GM23338 (cell line): ENCODE measurements at regions not wholly inside any gene's neighbourhood (a gene's known extent, or its start where the extent isn't known, plus 50 kb on each side); places are given as distances from the start of the nearest gene placed in this dataset.

Source experiments
- ATAC-seq: fragments of 200-7000 bp; cut with Tn5 transposase; 3 replicates; pipeline ENCODE4 v1.9.1; 2020
- DNase-seq: peaks from one replicate; pipeline ENCODE4 v3.0.0-alpha.2; 2015; ENCODE audit warnings: low spot score
- H2AFZ ChIP-seq: fragments of 200-600 bp; sonication (generic); 2 replicates; pipeline ENCODE4 v1.8.0; 2016; ENCODE audit warnings: antibody characterized with exemption, mild to moderate bottlenecking, moderate library complexity
- H3F3A ChIP-seq: fragments of 200-600 bp; sonication (generic); replicated peaks from 2 replicates; pipeline ENCODE4 v1.8.0; 2017; ENCODE audit warnings: antibody characterized with exemption, mixed run types, low read depth
- H3K27ac ChIP-seq: fragments of 200-600 bp; sonication (generic); 2 replicates; pipeline ENCODE4 v1.6.1; 2016; ENCODE audit warnings: low read depth
- H3K27me3 ChIP-seq: fragments of 200-600 bp; sonication (generic); 2 replicates; pipeline ENCODE4 v1.8.0; 2016; ENCODE audit warnings: mild to moderate bottlenecking, mixed run types, moderate library complexity; ENCODE audit not compliant: insufficient read depth
- H3K36me3 ChIP-seq: fragments of 200-600 bp; sonication (generic); 2 replicates; pipeline ENCODE4 v1.8.0; 2016; ENCODE audit warnings: mild to moderate bottlenecking; ENCODE audit not compliant: insufficient read depth
- H3K4me1 ChIP-seq: fragments of 200-600 bp; sonication (generic); 2 replicates; pipeline ENCODE4 v1.8.0; 2016; ENCODE audit warnings: mild to moderate bottlenecking, moderate library complexity; ENCODE audit not compliant: insufficient read depth
- H3K4me2 ChIP-seq: fragments of 200-600 bp; sonication (generic); 2 replicates; pipeline ENCODE4 v1.7.1; 2017; ENCODE audit warnings: mixed run types
- H3K4me3 ChIP-seq: fragments of 200-600 bp; sonication (generic); 2 replicates; pipeline ENCODE4 v1.6.1; 2016; ENCODE audit warnings: mixed run types
- H3K79me2 ChIP-seq: fragments of 200-600 bp; sonication (generic); replicated peaks from 2 replicates; pipeline ENCODE4 v1.8.0; 2017; ENCODE audit warnings: mild to moderate bottlenecking; ENCODE audit not compliant: insufficient read depth
- H3K9me2 ChIP-seq: fragments of 200-600 bp; sonication (generic); 2 replicates; pipeline ENCODE4 v1.8.0; 2017; ENCODE audit not compliant: insufficient read depth
- H4K20me1 ChIP-seq: fragments of 200-600 bp; sonication (generic); replicated peaks from 2 replicates; pipeline ENCODE4 v1.8.0; 2017; ENCODE audit warnings: mild to moderate bottlenecking; ENCODE audit not compliant: insufficient read depth
- H3K27ac Mint-ChIP-seq: 2 replicates; pipeline ENCODE4 v1.8.0; 2020; ENCODE audit warnings: inconsistent platforms, mild to moderate bottlenecking, moderate library complexity, mixed read lengths
- H3K27me3 Mint-ChIP-seq: 3 replicates; pipeline ENCODE4 v1.8.0; 2022; ENCODE audit warnings: low read depth, mild to moderate bottlenecking, moderate library complexity, mixed read lengths, inconsistent platforms; ENCODE audit not compliant: insufficient read depth, poor library complexity
- H3K36me3 Mint-ChIP-seq: 3 replicates; pipeline ENCODE4 v1.8.0; 2021; ENCODE audit warnings: low read depth, mild to moderate bottlenecking, inconsistent platforms, moderate library complexity, mixed read lengths
- H3K4me1 Mint-ChIP-seq: 3 replicates; pipeline ENCODE4 v1.8.0; 2020; ENCODE audit warnings: mild to moderate bottlenecking, inconsistent platforms, mixed read lengths
- H3K4me3 Mint-ChIP-seq: 3 replicates; pipeline ENCODE4 v1.8.0; 2021; ENCODE audit warnings: moderate library complexity, mild to moderate bottlenecking, inconsistent platforms, mixed read lengths
- H3K9me3 Mint-ChIP-seq: 3 replicates; pipeline ENCODE4 v1.8.0; 2020; ENCODE audit warnings: moderate library complexity, mild to moderate bottlenecking, inconsistent platforms, mixed read lengths
- NANOG ChIP-seq: IDR thresholded peaks from 2 replicates; pipeline ENCODE4 v1.6.1; 2016; ENCODE audit warnings: antibody characterized with exemption, borderline replicate concordance
- POLR2AphosphoS5 ChIP-seq: IDR thresholded peaks from 2 replicates; pipeline ENCODE4 v1.6.1; 2016; ENCODE audit warnings: antibody characterized with exemption, low read depth
- REST ChIP-seq: IDR thresholded peaks from one replicate; pipeline ENCODE4 v1.6.1; 2018; ENCODE audit warnings: antibody characterized with exemption; ENCODE audit not compliant: unreplicated experiment
- ZNF331 ChIP-seq: fragments of 250-450 bp; sonication (Bioruptor Pico); IDR thresholded peaks from 2 replicates; pipeline ENCODE4 v1.5.0; 2020; ENCODE audit warnings: low read depth, mild to moderate bottlenecking, moderate library complexity
- ZNF462 ChIP-seq: fragments of 250-450 bp; sonication (Bioruptor Pico); IDR thresholded peaks from 2 replicates; pipeline ENCODE4 v1.5.0; 2020; ENCODE audit warnings: mild to moderate bottlenecking, moderate library complexity

DNA sequence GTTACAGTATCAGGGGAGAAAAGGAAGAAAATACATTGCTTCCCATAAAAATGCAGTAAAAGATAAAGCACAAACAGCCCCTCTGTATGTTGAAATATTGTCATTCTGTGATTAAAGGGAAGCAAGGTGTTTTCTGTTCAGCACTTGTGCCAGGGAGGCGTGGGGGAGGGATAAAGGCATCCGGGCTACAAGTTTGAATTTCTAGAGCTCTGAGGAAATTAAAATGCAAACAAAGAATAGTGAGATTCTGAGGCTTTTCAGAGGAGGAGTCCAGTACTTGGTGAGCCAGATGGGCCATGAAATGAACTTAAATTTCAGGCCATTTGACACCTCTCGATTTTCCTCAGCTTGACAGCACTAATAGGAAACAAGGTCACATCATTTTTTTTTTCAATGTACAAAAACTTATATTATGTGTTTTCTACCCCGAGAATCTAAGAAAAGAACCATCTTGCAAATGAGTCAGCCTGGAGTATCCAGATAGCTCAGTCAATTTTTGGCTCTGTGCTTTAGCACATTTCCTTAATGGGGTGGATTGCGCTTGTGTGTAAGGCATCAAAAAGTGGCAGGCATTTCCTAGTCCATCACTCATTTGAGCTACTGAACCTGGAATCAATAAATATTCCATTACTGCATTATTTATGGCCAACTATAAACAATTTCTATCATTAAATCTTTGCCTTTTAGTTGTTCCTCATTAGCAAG is 640.8 kb upstream of the TBL1XR1 start:
- no peak overlapping the region for H3K27ac Mint-ChIP-seq
- no peaks in the 10 kb centered on the region for H3K79me2 ChIP-seq
- H3K4me1 ChIP-seq = no peaks in the 10 kb centered on the region
- no peaks in the 10 kb centered on the region for H3K9me3 Mint-ChIP-seq
- no peak overlapping the region for H3K4me3 Mint-ChIP-seq
- H3K9me2 ChIP-seq = no peaks in the 10 kb centered on the region
- H4K20me1 ChIP-seq = no peaks in the 10 kb centered on the region
- no peaks in the 10 kb centered on the region for H3F3A ChIP-seq
- no peaks in the 10 kb centered on the region for H3K27me3 Mint-ChIP-seq
- no peaks in the 10 kb centered on the region for H3K27me3 ChIP-seq
- no peak overlapping the region for H3K4me3 ChIP-seq
- no peak overlapping the region for H3K4me2 ChIP-seq
- no peaks in the 10 kb centered on the region for H3K36me3 ChIP-seq
- ATAC-seq = no peak
- no peak for TF ChIP-seq NANOG
- no peak for TF ChIP-seq REST
- no peak for TF ChIP-seq ZNF462 (CRISPR knock-in tag)
- no peak for TF ChIP-seq ZNF331
- no peak for TF ChIP-seq POLR2AphosphoS5
- peaks cover 12% of the 10 kb centered on the region for H3K4me1 Mint-ChIP-seq
- DNase-seq = no peak
- H3K27ac ChIP-seq = no peak overlapping the region
- H2AFZ ChIP-seq = peak overlapping the region; percentile 13; the same call in 1 of the 2 replicates
- no peaks in the 10 kb centered on the region for H3K36me3 Mint-ChIP-seq
